ENCODE measurements at regions not wholly inside any gene's neighbourhood (a gene's known extent, or its start where the extent isn't known, plus 50 kb on each side); places are given as distances from the start of the nearest gene placed in this dataset.

GRCh38 chr10:29034592-29034991 is 254.3 kb upstream of the LYZL1 start:
- TF ChIP-seq EZH2 (IDR thresholded peaks at IDR 0.05) (no peak), FOXP2 (optimal IDR thresholded peaks at IDR 0.05; ENCODE audit: control extremely low read depth, extremely low read length, insufficient read depth) (no peak)
